ENCODE measurements at regions not wholly inside any gene's neighbourhood (a gene's known extent, or its start where the extent isn't known, plus 50 kb on each side); places are given as distances from the start of the nearest gene placed in this dataset.

DNA sequence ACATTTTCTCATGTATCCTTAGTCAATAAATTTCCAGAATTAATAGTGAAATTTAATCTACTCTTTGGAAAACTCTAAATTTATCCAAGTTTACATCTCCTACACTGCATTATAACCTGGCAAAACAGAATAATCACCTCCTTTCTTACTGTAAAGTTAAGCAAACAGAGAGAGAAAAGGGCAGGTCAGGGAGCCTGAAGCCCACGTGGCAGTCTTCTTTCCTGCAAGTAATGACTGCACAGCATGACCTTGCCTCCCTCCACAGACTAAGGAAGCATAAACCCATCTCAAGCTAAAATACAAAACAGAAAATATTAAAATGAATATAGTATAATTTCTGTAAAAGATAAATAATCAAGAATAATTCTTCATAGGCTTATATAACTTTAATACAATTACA lies 1153.0 kb downstream of the C4orf33 start:
- DNase-seq, result no peak
- Histone ChIP-seq H3K9me3 (ENCODE audit: low read depth) (no peaks in the 10 kb centered on the region), H3K36me3 (ENCODE audit: low read depth) (no peaks in the 10 kb centered on the region), H3K79me2 (ENCODE audit: insufficient read depth) (no peaks in the 10 kb centered on the region), H4K20me1 (ENCODE audit: insufficient read depth) (no peaks in the 10 kb centered on the region), H2AFZ (no peak overlapping the region), H3K4me1 (ENCODE audit: insufficient read depth) (no peaks in the 10 kb centered on the region), H3F3A (ENCODE audit: insufficient read depth) (no peaks in the 10 kb centered on the region), H3K27me3 (replicated peaks; ENCODE audit: insufficient read depth) (no peaks in the 10 kb centered on the region), H3K9me2 (ENCODE audit: insufficient read depth) (no peaks in the 10 kb centered on the region), H3K27ac (no peak overlapping the region), H3K4me3 (no peak overlapping the region), H3K4me2 (ENCODE audit: unreplicated experiment) (no peak overlapping the region), H3K9ac (no peak overlapping the region)
- in situ Hi-C loops (cut with MboI), result no loop called here
- WGBS, 2 experiments (ENCODE audit: low coverage in 1 of 2, low lambda C conversion rate in 2 of 2, missing lambda C conversion rate in 2 of 2), result 0% methylated on average over 1 of the region's 1 CpG
- TF ChIP-seq EZH2 (IDR thresholded peaks at IDR 0.05; ENCODE audit: insufficient read depth, poor library complexity, severe bottlenecking) (no peak), EZH2phosphoT487 (IDR thresholded peaks at IDR 0.05; ENCODE audit: insufficient read depth, low read depth) (no peak)

DNA sequence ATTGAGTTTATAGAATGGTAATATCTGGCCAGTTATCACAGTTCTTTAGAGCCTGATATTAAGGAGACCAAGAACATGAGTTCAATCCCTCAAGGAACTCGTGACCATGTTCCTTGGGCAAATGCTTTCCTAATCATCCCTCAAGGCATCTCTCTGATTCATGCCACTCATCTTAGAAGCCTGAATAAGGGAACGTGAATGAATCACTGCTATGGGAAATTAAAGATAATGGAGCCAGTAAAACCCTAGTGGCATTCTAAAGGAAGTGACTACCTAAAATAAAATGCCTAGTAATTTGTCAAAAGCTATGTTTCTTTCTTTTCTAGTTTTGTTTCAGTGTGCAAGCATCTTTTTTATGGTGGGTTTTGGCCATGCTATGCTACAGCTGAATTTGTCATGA lies 1161.3 kb downstream of the C4orf33 start:
- Histone ChIP-seq H3K9ac (no peak overlapping the region), H3K4me2 (ENCODE audit: unreplicated experiment) (no peak overlapping the region), H4K20me1 (ENCODE audit: insufficient read depth) (no peaks in the 10 kb centered on the region), H3K9me3 (ENCODE audit: low read depth) (no peaks in the 10 kb centered on the region), H3K9me2 (ENCODE audit: insufficient read depth) (no peaks in the 10 kb centered on the region), H3K79me2 (ENCODE audit: insufficient read depth) (no peaks in the 10 kb centered on the region), H3K36me3 (ENCODE audit: low read depth) (no peaks in the 10 kb centered on the region), H3K4me1 (ENCODE audit: insufficient read depth) (no peaks in the 10 kb centered on the region), H3K4me3 (no peak overlapping the region), H2AFZ (no peak overlapping the region), H3F3A (ENCODE audit: insufficient read depth) (no peaks in the 10 kb centered on the region), H3K27me3 (replicated peaks; ENCODE audit: insufficient read depth) (no peaks in the 10 kb centered on the region), H3K27ac (no peak overlapping the region)
- no peak for TF ChIP-seq EZH2 (IDR thresholded peaks at IDR 0.05; ENCODE audit: insufficient read depth, poor library complexity, severe bottlenecking)
- no peak for TF ChIP-seq EZH2phosphoT487 (IDR thresholded peaks at IDR 0.05; ENCODE audit: insufficient read depth, low read depth)
- 4 to 6% methylated on average over 2 of the region's 2 CpGs for WGBS, 2 experiments (ENCODE audit: low coverage in 1 of 2, low lambda C conversion rate in 2 of 2, missing lambda C conversion rate in 2 of 2)
- in situ Hi-C loops (cut with MboI), result no loop called here
- DNase-seq, result peak; percentile 10

GRCh38 chr4:130266814-130267213 lies 1170.9 kb downstream of the C4orf33 start:
- H3K9ac ChIP-seq, result no peak overlapping the region
- no peak overlapping the region for H2AFZ ChIP-seq
- H3K4me2 ChIP-seq (ENCODE audit: unreplicated experiment), result no peak overlapping the region
- H3K9me2 ChIP-seq (ENCODE audit: insufficient read depth), result no peaks in the 10 kb centered on the region
- no peak for DNase-seq
- H3K27me3 ChIP-seq (replicated peaks; ENCODE audit: insufficient read depth), result no peaks in the 10 kb centered on the region
- no peaks in the 10 kb centered on the region for H4K20me1 ChIP-seq (ENCODE audit: insufficient read depth)
- H3K36me3 ChIP-seq (ENCODE audit: low read depth), result no peaks in the 10 kb centered on the region
- H3K4me3 ChIP-seq, result no peak overlapping the region
- H3K79me2 ChIP-seq (ENCODE audit: insufficient read depth), result no peaks in the 10 kb centered on the region
- in situ Hi-C loops (cut with MboI), result no loop called here
- no peak overlapping the region for H3K27ac ChIP-seq
- H3K4me1 ChIP-seq (ENCODE audit: insufficient read depth), result no peaks in the 10 kb centered on the region
- no peaks in the 10 kb centered on the region for H3F3A ChIP-seq (ENCODE audit: insufficient read depth)
- no peak for TF ChIP-seq EZH2 (IDR thresholded peaks at IDR 0.05; ENCODE audit: insufficient read depth, poor library complexity, severe bottlenecking)
- no peak for TF ChIP-seq EZH2phosphoT487 (IDR thresholded peaks at IDR 0.05; ENCODE audit: insufficient read depth, low read depth)
- H3K9me3 ChIP-seq (ENCODE audit: low read depth), result no peaks in the 10 kb centered on the region
- WGBS, 2 experiments (ENCODE audit: low coverage in 1 of 2, low lambda C conversion rate in 2 of 2, missing lambda C conversion rate in 2 of 2), result 5 to 11% methylated on average over 2 of the region's 2 CpGs

- in situ Hi-C loops (cut with MboI), result no loop called here
- no peak overlapping the region for H3K4me2 ChIP-seq (ENCODE audit: unreplicated experiment)
- no peaks in the 10 kb centered on the region for H3K4me1 ChIP-seq (ENCODE audit: insufficient read depth)
- no peaks in the 10 kb centered on the region for H3K9me3 ChIP-seq (ENCODE audit: low read depth)
- H3K27me3 ChIP-seq (replicated peaks; ENCODE audit: insufficient read depth), result no peaks in the 10 kb centered on the region
- no peaks in the 10 kb centered on the region for H3F3A ChIP-seq (ENCODE audit: insufficient read depth)
- no peaks in the 10 kb centered on the region for H3K36me3 ChIP-seq (ENCODE audit: low read depth)
- no peak overlapping the region for H3K9ac ChIP-seq
- H3K9me2 ChIP-seq (ENCODE audit: insufficient read depth), result no peaks in the 10 kb centered on the region
- TF ChIP-seq EZH2phosphoT487 (IDR thresholded peaks at IDR 0.05; ENCODE audit: insufficient read depth, low read depth) (no peak), EZH2 (IDR thresholded peaks at IDR 0.05; ENCODE audit: insufficient read depth, poor library complexity, severe bottlenecking) (no peak)
- no peak overlapping the region for H3K4me3 ChIP-seq
- no peak overlapping the region for H2AFZ ChIP-seq
- no peak for DNase-seq
- 4% methylated on average over 1 of the region's 1 CpG for WGBS, 2 experiments (ENCODE audit: low coverage in 1 of 2, low lambda C conversion rate in 2 of 2, missing lambda C conversion rate in 2 of 2)
- H4K20me1 ChIP-seq (ENCODE audit: insufficient read depth), result no peaks in the 10 kb centered on the region
- no peak overlapping the region for H3K27ac ChIP-seq
- H3K79me2 ChIP-seq (ENCODE audit: insufficient read depth), result no peaks in the 10 kb centered on the region
These were observed 1192.6 kb downstream of the C4orf33 start for GRCh38 chr4:130288576-130288975.

DNA sequence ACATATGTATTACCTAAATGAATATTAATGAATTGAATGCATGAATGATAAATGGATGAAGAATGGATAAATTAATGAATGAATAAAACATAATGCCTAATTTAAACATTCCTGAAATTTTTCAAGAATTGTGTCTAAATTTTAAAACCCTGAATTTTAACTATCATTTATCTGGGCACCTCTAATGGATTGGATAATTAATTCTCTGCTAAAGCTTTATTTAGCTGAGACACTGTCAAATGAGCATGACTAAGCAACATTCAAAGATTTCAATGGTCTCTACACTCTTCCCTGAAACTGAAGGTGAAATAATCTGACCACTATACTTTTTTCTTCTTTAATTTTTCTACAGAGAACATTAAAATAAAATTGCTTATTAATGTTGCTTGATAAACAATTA lies 1197.7 kb downstream of the C4orf33 start:
- no peaks in the 10 kb centered on the region for H3F3A ChIP-seq (ENCODE audit: insufficient read depth)
- no peak for DNase-seq
- H3K27me3 ChIP-seq (replicated peaks; ENCODE audit: insufficient read depth), result no peaks in the 10 kb centered on the region
- H3K9ac ChIP-seq, result no peak overlapping the region
- H3K4me3 ChIP-seq, result no peak overlapping the region
- H3K79me2 ChIP-seq (ENCODE audit: insufficient read depth), result no peaks in the 10 kb centered on the region
- H3K36me3 ChIP-seq (ENCODE audit: low read depth), result no peaks in the 10 kb centered on the region
- H4K20me1 ChIP-seq (ENCODE audit: insufficient read depth), result no peaks in the 10 kb centered on the region
- no peaks in the 10 kb centered on the region for H3K9me3 ChIP-seq (ENCODE audit: low read depth)
- TF ChIP-seq EZH2 (IDR thresholded peaks at IDR 0.05; ENCODE audit: insufficient read depth, poor library complexity, severe bottlenecking) (no peak), EZH2phosphoT487 (IDR thresholded peaks at IDR 0.05; ENCODE audit: insufficient read depth, low read depth) (no peak)
- H3K27ac ChIP-seq, result no peak overlapping the region
- no peak overlapping the region for H3K4me2 ChIP-seq (ENCODE audit: unreplicated experiment)
- in situ Hi-C loops (cut with MboI), result no loop called here
- H2AFZ ChIP-seq, result no peak overlapping the region
- no peaks in the 10 kb centered on the region for H3K4me1 ChIP-seq (ENCODE audit: insufficient read depth)
- H3K9me2 ChIP-seq (ENCODE audit: insufficient read depth), result no peaks in the 10 kb centered on the region

Data from GM23248 (cell line).